HL-60 (cell line): ENCODE measurements at regions not wholly inside any gene's neighbourhood (a gene's known extent, or its start where the extent isn't known, plus 50 kb on each side); places are given as distances from the start of the nearest gene placed in this dataset.
A peak's percentile ranks its signal among the peaks of the same experiment; 100 is the strongest.

Experiments used
- POLR2AphosphoS5 ChIP-seq: IDR thresholded peaks from 2 replicates; pipeline ENCODE4 v1.6.1; 2012; ENCODE audit warnings: low read depth
- SPI1 ChIP-seq: IDR thresholded peaks from 2 replicates; pipeline ENCODE4 v1.6.1; 2012; ENCODE audit warnings: low read depth, mild to moderate bottlenecking, borderline replicate concordance
- TF ChIP-seq, protein P1 (sequence below): IDR thresholded peaks from one replicate; pipeline ENCODE4 v1.5.1; 2011; ENCODE audit warnings: low read length, control low read depth, inconsistent platforms; ENCODE audit not compliant: insufficient read depth
- TF ChIP-seq, protein P2 (sequence below): IDR thresholded peaks from 2 replicates; pipeline ENCODE4 v1.6.1; 2012; ENCODE audit warnings: low read depth; ENCODE audit not compliant: insufficient replicate concordance

DNA sequence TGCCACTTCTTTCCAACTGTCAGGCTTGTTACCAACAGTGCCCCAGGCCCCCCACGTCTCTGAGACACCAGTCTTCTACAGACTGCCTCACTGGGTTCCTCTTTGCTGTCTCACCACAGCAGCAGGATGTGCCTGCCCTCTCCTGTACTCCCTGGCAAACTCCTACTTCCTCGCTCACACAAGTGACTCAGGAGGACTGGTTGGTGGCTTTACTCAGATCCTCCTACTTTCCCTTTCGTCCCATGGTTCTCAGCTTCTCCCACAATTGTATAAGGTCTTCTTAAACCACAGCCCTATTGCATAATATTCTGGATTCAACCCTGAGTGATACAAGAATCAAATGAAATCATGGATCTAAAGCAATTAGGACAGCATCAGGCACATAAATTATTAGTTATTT, 246.6 kb upstream of the PROK2 start:
- peak; percentile 39; the same call in 1 of the 2 replicates for TF ChIP-seq POLR2AphosphoS5
- peak; percentile 93 for TF ChIP-seq SPI1
- TF ChIP-seq, protein P1, sequence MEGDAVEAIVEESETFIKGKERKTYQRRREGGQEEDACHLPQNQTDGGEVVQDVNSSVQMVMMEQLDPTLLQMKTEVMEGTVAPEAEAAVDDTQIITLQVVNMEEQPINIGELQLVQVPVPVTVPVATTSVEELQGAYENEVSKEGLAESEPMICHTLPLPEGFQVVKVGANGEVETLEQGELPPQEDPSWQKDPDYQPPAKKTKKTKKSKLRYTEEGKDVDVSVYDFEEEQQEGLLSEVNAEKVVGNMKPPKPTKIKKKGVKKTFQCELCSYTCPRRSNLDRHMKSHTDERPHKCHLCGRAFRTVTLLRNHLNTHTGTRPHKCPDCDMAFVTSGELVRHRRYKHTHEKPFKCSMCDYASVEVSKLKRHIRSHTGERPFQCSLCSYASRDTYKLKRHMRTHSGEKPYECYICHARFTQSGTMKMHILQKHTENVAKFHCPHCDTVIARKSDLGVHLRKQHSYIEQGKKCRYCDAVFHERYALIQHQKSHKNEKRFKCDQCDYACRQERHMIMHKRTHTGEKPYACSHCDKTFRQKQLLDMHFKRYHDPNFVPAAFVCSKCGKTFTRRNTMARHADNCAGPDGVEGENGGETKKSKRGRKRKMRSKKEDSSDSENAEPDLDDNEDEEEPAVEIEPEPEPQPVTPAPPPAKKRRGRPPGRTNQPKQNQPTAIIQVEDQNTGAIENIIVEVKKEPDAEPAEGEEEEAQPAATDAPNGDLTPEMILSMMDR: peak; percentile 1
- TF ChIP-seq, protein P2, sequence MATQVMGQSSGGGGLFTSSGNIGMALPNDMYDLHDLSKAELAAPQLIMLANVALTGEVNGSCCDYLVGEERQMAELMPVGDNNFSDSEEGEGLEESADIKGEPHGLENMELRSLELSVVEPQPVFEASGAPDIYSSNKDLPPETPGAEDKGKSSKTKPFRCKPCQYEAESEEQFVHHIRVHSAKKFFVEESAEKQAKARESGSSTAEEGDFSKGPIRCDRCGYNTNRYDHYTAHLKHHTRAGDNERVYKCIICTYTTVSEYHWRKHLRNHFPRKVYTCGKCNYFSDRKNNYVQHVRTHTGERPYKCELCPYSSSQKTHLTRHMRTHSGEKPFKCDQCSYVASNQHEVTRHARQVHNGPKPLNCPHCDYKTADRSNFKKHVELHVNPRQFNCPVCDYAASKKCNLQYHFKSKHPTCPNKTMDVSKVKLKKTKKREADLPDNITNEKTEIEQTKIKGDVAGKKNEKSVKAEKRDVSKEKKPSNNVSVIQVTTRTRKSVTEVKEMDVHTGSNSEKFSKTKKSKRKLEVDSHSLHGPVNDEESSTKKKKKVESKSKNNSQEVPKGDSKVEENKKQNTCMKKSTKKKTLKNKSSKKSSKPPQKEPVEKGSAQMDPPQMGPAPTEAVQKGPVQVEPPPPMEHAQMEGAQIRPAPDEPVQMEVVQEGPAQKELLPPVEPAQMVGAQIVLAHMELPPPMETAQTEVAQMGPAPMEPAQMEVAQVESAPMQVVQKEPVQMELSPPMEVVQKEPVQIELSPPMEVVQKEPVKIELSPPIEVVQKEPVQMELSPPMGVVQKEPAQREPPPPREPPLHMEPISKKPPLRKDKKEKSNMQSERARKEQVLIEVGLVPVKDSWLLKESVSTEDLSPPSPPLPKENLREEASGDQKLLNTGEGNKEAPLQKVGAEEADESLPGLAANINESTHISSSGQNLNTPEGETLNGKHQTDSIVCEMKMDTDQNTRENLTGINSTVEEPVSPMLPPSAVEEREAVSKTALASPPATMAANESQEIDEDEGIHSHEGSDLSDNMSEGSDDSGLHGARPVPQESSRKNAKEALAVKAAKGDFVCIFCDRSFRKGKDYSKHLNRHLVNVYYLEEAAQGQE: no peak
